HCT116 (cell line): ENCODE measurements at regions not wholly inside any gene's neighbourhood (a gene's known extent, or its start where the extent isn't known, plus 50 kb on each side); places are given as distances from the start of the nearest gene placed in this dataset.

ENCODE experiments used
- ATAC-seq: fragments of 200-7000 bp; cut with Tn5 transposase; 2 replicates; pipeline ENCODE4 v1.9.1; 2020; ENCODE audit warnings: mild to moderate bottlenecking, moderate library complexity
- BruUV-seq: library from RNA; stranded (reverse); fragments of 400-500 nt; replicated peaks from 2 replicates; lab custom pipeline; 2021; lab: Mats Ljungman, UMichigan
- CTCF ChIA-PET: fragments of 300-600 bp; sonication (Branson Sonifier 250); formaldehyde crosslinking; loops from one replicate; lab custom pipeline; 2021; ENCODE audit warnings: antibody characterized with exemption; lab: Charles Lee
- POLR2A ChIA-PET: fragments of 300-600, 350-600 bp; sonication (Branson Sonifier 250); formaldehyde crosslinking; loops from one replicate; lab custom pipeline; 2021; ENCODE audit warnings: antibody characterized with exemption; lab: Charles Lee
- RAD21 ChIA-PET, 2 experiments: fragments of 300-600 bp; sonication (Branson Sonifier 250); formaldehyde crosslinking; loops; one replicate each; lab custom pipeline; 2023; ENCODE audit warnings: low total read pairs in 2 of 2; ENCODE audit not compliant: uncharacterized antibody in 2 of 2, unreplicated experiment in 2 of 2, low non-redundant PET in 1 of 2; lab: Charles Lee
- DNase-seq: peaks from one replicate; pipeline ENCODE4 v3.0.0-alpha.2; 2010; ENCODE audit warnings: low read depth, low spot score
- H2AFZ ChIP-seq: fragments of 200-600 bp; shearing (Covaris generic), sonication (generic); 2 replicates; pipeline ENCODE4 v1.6.1; 2017; ENCODE audit warnings: low read depth, mixed run types, mixed read lengths, antibody characterized with exemption, low read length; ENCODE audit not compliant: poor library complexity, severe bottlenecking
- H3K27ac ChIP-seq: 2 replicates; pipeline ENCODE4 v1.5.1; 2012; ENCODE audit warnings: low read depth, low read length
- H3K27me3 ChIP-seq: fragments of 200-600 bp; sonication (generic); 2 replicates; pipeline ENCODE4 v1.6.1; 2016; ENCODE audit warnings: mixed run types, low read length, mixed read lengths; ENCODE audit not compliant: insufficient read depth
- H3K36me3 ChIP-seq, 2 experiments: fragments of 200-500 bp in 1 of 2; fragments of 200-600 bp in 1 of 2; sonication (Bioruptor generic) in 1 of 2; sonication (generic) in 1 of 2; 2 replicates each; pipeline versions ENCODE4 v1.5.1 to v1.6.1; 2014 to 2016; ENCODE audit warnings: low read length in 2 of 2, inconsistent platforms in 1 of 2, mixed read lengths in 1 of 2, mixed run types in 1 of 2; ENCODE audit not compliant: insufficient read depth in 2 of 2, control insufficient read depth in 1 of 2
- H3K4me1 ChIP-seq, 2 experiments: fragments of 200-600 bp in 1 of 2; sonication (generic) in 1 of 2; 2 replicates each; pipeline versions ENCODE4 v1.5.1 to v1.6.1; 2012 to 2017; ENCODE audit warnings: low read length in 2 of 2, inconsistent platforms in 1 of 2, mild to moderate bottlenecking in 1 of 2, mixed read lengths in 1 of 2, mixed run types in 1 of 2, moderate library complexity in 1 of 2; ENCODE audit not compliant: insufficient read depth in 2 of 2, control insufficient read depth in 1 of 2
- H3K4me2 ChIP-seq: fragments of 200-600 bp; sonication (generic); 2 replicates; pipeline ENCODE4 v1.6.1; 2017; ENCODE audit warnings: mixed run types, low read length, mixed read lengths
- H3K4me3 ChIP-seq, 2 experiments: fragments of 200-600 bp in 1 of 2; sonication (generic) in 1 of 2; replicated peaks in 1 of 2; 2 replicates each; pipeline ENCODE4 v1.5.1; 2011 to 2016; ENCODE audit warnings: low read length in 2 of 2, control low read depth in 1 of 2, low read depth in 1 of 2, mild to moderate bottlenecking in 1 of 2, mixed read lengths in 1 of 2, mixed run types in 1 of 2
- H3K79me2 ChIP-seq: fragments of 200-600 bp; sonication (generic); 2 replicates; pipeline ENCODE4 v1.6.1; 2017; ENCODE audit warnings: mild to moderate bottlenecking, mixed run types, low read length, moderate library complexity, mixed read lengths; ENCODE audit not compliant: insufficient read depth
- H3K9ac ChIP-seq: fragments of 200-600 bp; sonication (generic); 2 replicates; pipeline ENCODE4 v1.6.1; 2016; ENCODE audit warnings: low read length, mixed read lengths
- H3K9me2 ChIP-seq: fragments of 200-600 bp; sonication (generic), shearing (Covaris generic); 2 replicates; pipeline ENCODE4 v1.6.1; 2017; ENCODE audit warnings: mixed run types, mild to moderate bottlenecking, moderate library complexity; ENCODE audit not compliant: insufficient read depth
- H3K9me3 ChIP-seq, 2 experiments: fragments of 200-500 bp in 1 of 2; fragments of 200-600 bp in 1 of 2; sonication (Bioruptor generic) in 1 of 2; sonication (generic) in 1 of 2; 2 replicates each; pipeline ENCODE4 v1.6.1; 2014 to 2017; ENCODE audit warnings: low read length in 2 of 2, mixed read lengths in 2 of 2, inconsistent platforms in 1 of 2, low read depth in 1 of 2, mild to moderate bottlenecking in 1 of 2, mixed run types in 1 of 2, moderate library complexity in 1 of 2; ENCODE audit not compliant: control insufficient read depth in 1 of 2, insufficient read depth in 1 of 2
- H4K20me1 ChIP-seq: fragments of 200-600 bp; sonication (generic), shearing (Covaris generic); 2 replicates; pipeline ENCODE4 v1.6.1; 2017; ENCODE audit warnings: mixed run types, mild to moderate bottlenecking, moderate library complexity; ENCODE audit not compliant: insufficient read depth
- ATF3 ChIP-seq: IDR thresholded peaks from 2 replicates; pipeline ENCODE4 v1.6.1; 2012
- EGR1 ChIP-seq: IDR thresholded peaks from 2 replicates; pipeline ENCODE4 v1.6.1; 2012; ENCODE audit warnings: low read depth
- FOSL1 ChIP-seq: IDR thresholded peaks from 2 replicates; pipeline ENCODE4 v1.6.1; 2012; ENCODE audit warnings: low read depth
- JUND ChIP-seq: IDR thresholded peaks from 2 replicates; pipeline ENCODE4 v1.6.1; 2012
- MAX ChIP-seq: IDR thresholded peaks from 2 replicates; pipeline ENCODE4 v1.6.1; 2012
- POLR2AphosphoS5 ChIP-seq: IDR thresholded peaks from 2 replicates; pipeline ENCODE4 v1.6.1; 2011; ENCODE audit warnings: mild to moderate bottlenecking, low read depth, low read length, moderate library complexity
- RAD21 ChIP-seq: IDR thresholded peaks from 2 replicates; pipeline ENCODE4 v1.6.1; 2012; ENCODE audit warnings: low read depth, mild to moderate bottlenecking
- SIN3A ChIP-seq: IDR thresholded peaks from 2 replicates; pipeline ENCODE4 v1.6.1; 2012; ENCODE audit warnings: low read depth
- SRF ChIP-seq: IDR thresholded peaks from 2 replicates; pipeline ENCODE4 v1.6.1; 2012; ENCODE audit warnings: low read depth
- ZFX ChIP-seq: fragments of 450-650 bp; IDR thresholded peaks from 2 replicates; pipeline ENCODE4 v1.6.1; 2017
- intact Hi-C: fragments of 100-400 bp; cut with micrococcal nuclease; formaldehyde crosslinking; loops from 2 replicates; pipeline ENCODE4 v1.10.0; 2022

DNA sequence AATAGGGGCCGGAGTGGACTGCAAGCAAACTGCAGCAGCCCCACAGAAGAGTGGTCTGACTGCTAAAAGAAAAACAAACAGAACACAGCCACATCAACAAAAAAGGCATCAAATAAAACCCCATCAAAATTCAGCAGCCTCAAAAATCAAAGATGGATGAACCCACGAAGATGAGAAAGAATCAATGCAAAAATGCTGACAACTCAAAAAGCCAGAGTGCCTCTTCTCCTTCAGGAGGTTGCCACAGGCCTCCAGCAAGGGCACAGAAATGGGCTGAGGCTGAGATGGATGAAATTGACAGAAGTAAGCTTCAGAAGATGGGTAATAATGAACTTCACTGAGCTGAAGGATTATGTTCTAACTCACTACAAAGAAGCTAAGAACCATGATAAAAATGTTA, 388.6 kb downstream of the PABPC4L start:
- no peak for TF ChIP-seq EGR1
- no peak for TF ChIP-seq ATF3
- TF ChIP-seq ZFX, result no peak
- no peak for TF ChIP-seq MAX
- no peak for TF ChIP-seq SRF
- TF ChIP-seq JUND, result no peak
- H3K9me3 ChIP-seq, result no peaks in the 10 kb centered on the region

DNA sequence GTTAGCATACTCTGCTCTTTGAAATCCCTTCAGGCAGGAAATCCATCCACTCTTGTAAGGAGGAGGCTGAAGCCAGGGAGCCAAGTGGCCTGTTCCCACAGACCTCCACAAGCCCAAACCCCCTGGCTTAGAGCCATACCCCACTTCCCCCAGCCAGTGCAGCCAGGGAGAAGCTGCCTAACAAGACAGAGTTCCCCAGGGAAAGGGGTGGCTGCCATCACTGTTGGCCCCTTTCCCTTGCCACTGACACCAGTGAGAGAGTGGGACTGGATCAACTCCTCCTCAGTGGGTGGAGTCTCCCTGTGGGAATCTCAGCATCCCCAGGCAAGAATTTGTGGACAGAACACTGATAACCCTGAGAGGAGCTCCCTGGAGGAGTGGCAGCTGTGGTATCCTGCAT, 389.4 kb downstream of the PABPC4L start:
- no TSS peak for BruUV-seq

More for the DNA sequence above, 388.6 kb downstream of the PABPC4L start:
- intact Hi-C loops, result no loop called here
- no peak overlapping the region for H3K4me2 ChIP-seq
- no peaks in the 10 kb centered on the region for H3K79me2 ChIP-seq
- H3K4me3 ChIP-seq, result no peak overlapping the region
- H4K20me1 ChIP-seq, result no peaks in the 10 kb centered on the region
- POLR2A ChIA-PET, result no interaction called here
- RAD21 ChIA-PET, result no interaction called here
- H3K4me1 ChIP-seq, result no peaks in the 10 kb centered on the region
- no TSS peak for BruUV-seq
- ATAC-seq (no peak), DNase-seq (no peak)
- H3K9me2 ChIP-seq, result no peaks in the 10 kb centered on the region
- no peaks in the 10 kb centered on the region for H3K27me3 ChIP-seq
- H3K9ac ChIP-seq, result no peak overlapping the region
- H3K27ac ChIP-seq, result no peak overlapping the region
- no peaks in the 10 kb centered on the region for H3K36me3 ChIP-seq
- H2AFZ ChIP-seq, result no peak overlapping the region
- CTCF ChIA-PET, result no interaction called here

More for the DNA sequence above, 389.4 kb downstream of the PABPC4L start:
- no peak overlapping the region for H3K4me3 ChIP-seq
- no peak for ATAC-seq
- intact Hi-C loops, result no loop called here
- TF ChIP-seq POLR2AphosphoS5 (no peak), SIN3A (no peak), RAD21 (no peak), FOSL1 (no peak), JUND (no peak)
- TF ChIP-seq, all 23 proteins: peak for 0
- no peak overlapping the region for H3K9ac ChIP-seq
- ChIA-PET CTCF (no interaction called here), RAD21 (no interaction called here), POLR2A (no interaction called here)
- no peak overlapping the region for H3K27ac ChIP-seq
- no peaks in the 10 kb centered on the region for H3K9me2 ChIP-seq
- H3K9me3 ChIP-seq, result no peaks in the 10 kb centered on the region
- no peaks in the 10 kb centered on the region for H3K27me3 ChIP-seq
- H3K79me2 ChIP-seq, result no peaks in the 10 kb centered on the region
- H3K4me1 ChIP-seq, result no peaks in the 10 kb centered on the region
- no peaks in the 10 kb centered on the region for H4K20me1 ChIP-seq
- H2AFZ ChIP-seq, result no peak overlapping the region
- no peak for DNase-seq
- H3K4me2 ChIP-seq, result no peak overlapping the region
- no peaks in the 10 kb centered on the region for H3K36me3 ChIP-seq
